CD14-positive monocyte (primary cell): ENCODE measurements at regions not wholly inside any gene's neighbourhood (a gene's known extent, or its start where the extent isn't known, plus 50 kb on each side); places are given as distances from the start of the nearest gene placed in this dataset.

Experiments
- DNase-seq, 3 donors: peaks; one replicate each; pipeline ENCODE4 v3.0.0-alpha.2; 2011 to 2022
- H2AFZ ChIP-seq: 2 replicates; pipeline ENCODE4 v1.6.0; 2012; ENCODE audit warnings: mild to moderate bottlenecking, low read depth, low read length, inconsistent platforms; ENCODE audit not compliant: insufficient read depth, poor library complexity, severe bottlenecking
- H3K27ac ChIP-seq, 2 donors: 1 replicate in 1 of 2; 2 replicates in 1 of 2; pipeline ENCODE4 v1.5.1; 2012 to 2013; ENCODE audit warnings: low read length in 2 of 2, control low read depth in 1 of 2, inconsistent platforms in 1 of 2, low read depth in 1 of 2, mild to moderate bottlenecking in 1 of 2
- H3K27me3 ChIP-seq, 2 donors: one replicate each; pipeline versions ENCODE4 v1.6.0 to v1.6.1; 2011 to 2013; ENCODE audit warnings: low read length in 2 of 2; ENCODE audit not compliant: control insufficient read depth in 2 of 2, insufficient read depth in 2 of 2
- H3K36me3 ChIP-seq, 2 donors: replicated peaks in 1 of 2; 1 replicate in 1 of 2; 2 replicates in 1 of 2; pipeline versions ENCODE4 v1.5.1 to v1.6.1; 2012 to 2013; ENCODE audit warnings: low read length in 2 of 2, control low read depth in 1 of 2, inconsistent platforms in 1 of 2, mild to moderate bottlenecking in 1 of 2; ENCODE audit not compliant: insufficient read depth in 2 of 2, control insufficient read depth in 1 of 2
- H3K4me1 ChIP-seq, 2 donors: 1 replicate in 1 of 2; 2 replicates in 1 of 2; pipeline versions ENCODE4 v1.5.1 to v1.6.1; 2012 to 2013; ENCODE audit warnings: low read length in 2 of 2, control low read depth in 1 of 2, inconsistent platforms in 1 of 2, mild to moderate bottlenecking in 1 of 2, moderate library complexity in 1 of 2; ENCODE audit not compliant: insufficient read depth in 2 of 2, control insufficient read depth in 1 of 2
- H3K4me2 ChIP-seq: replicated peaks from 2 replicates; pipeline ENCODE3; 2012; ENCODE audit warnings: low read length, moderate library complexity, mild to moderate bottlenecking; ENCODE audit not compliant: poor library complexity, severe bottlenecking; ENCODE audit errors: extremely low read depth
- H3K4me3 ChIP-seq, 3 experiments: fragments of 200-600 bp in 1 of 3; sonication (generic) in 1 of 3; replicated peaks in 1 of 3; 1 replicate in 2 of 3; 2 replicates in 1 of 3; pipeline ENCODE4 v1.5.1; 2011 to 2013; ENCODE audit warnings: low read length in 3 of 3, mild to moderate bottlenecking in 3 of 3, control low read depth in 2 of 3, low read depth in 2 of 3, inconsistent platforms in 1 of 3, moderate library complexity in 1 of 3
- H3K79me2 ChIP-seq: 2 replicates; pipeline ENCODE4 v1.6.0; 2012; ENCODE audit warnings: mild to moderate bottlenecking, control low read depth, inconsistent platforms, low read length, moderate library complexity; ENCODE audit not compliant: insufficient read depth
- H3K9ac ChIP-seq: 2 replicates; pipeline ENCODE4 v1.6.0; 2017; ENCODE audit warnings: low read length, mild to moderate bottlenecking; ENCODE audit not compliant: insufficient read depth, poor library complexity, severe bottlenecking
- H3K9me3 ChIP-seq, 2 donors: replicated peaks in 1 of 2; 1 replicate in 1 of 2; 2 replicates in 1 of 2; pipeline versions ENCODE4 v1.5.1 to v1.6.1; 2012 to 2013; ENCODE audit warnings: low read length in 2 of 2, control low read depth in 1 of 2; ENCODE audit not compliant: control insufficient read depth in 1 of 2, insufficient read depth in 1 of 2
- H4K20me1 ChIP-seq: 2 replicates; pipeline ENCODE4 v1.6.0; 2012; ENCODE audit warnings: mild to moderate bottlenecking, low read length, control low read depth, moderate library complexity; ENCODE audit not compliant: insufficient read depth
- H3K27ac Mint-ChIP-seq, 7 donors: one replicate each; pipeline ENCODE4 v1.8.0; 2020; ENCODE audit warnings: mild to moderate bottlenecking in 7 of 7, mixed read lengths in 7 of 7, moderate library complexity in 6 of 7, inconsistent platforms in 2 of 7
- H3K27me3 Mint-ChIP-seq, 3 donors: one replicate each; pipeline ENCODE4 v1.8.0; 2021 to 2022; ENCODE audit warnings: low read depth in 3 of 3, mild to moderate bottlenecking in 3 of 3, mixed read lengths in 3 of 3, moderate library complexity in 3 of 3, inconsistent platforms in 1 of 3
- H3K36me3 Mint-ChIP-seq, 2 donors: one replicate each; pipeline ENCODE4 v1.8.0; 2020; ENCODE audit warnings: mixed read lengths in 2 of 2, inconsistent platforms in 1 of 2, mild to moderate bottlenecking in 1 of 2
- H3K4me1 Mint-ChIP-seq: one replicate; pipeline ENCODE4 v1.8.0; 2020; ENCODE audit warnings: mild to moderate bottlenecking, mixed read lengths
- H3K4me3 Mint-ChIP-seq, 2 donors: one replicate each; pipeline ENCODE4 v1.8.0; 2020; ENCODE audit warnings: mild to moderate bottlenecking in 2 of 2, mixed read lengths in 2 of 2, moderate library complexity in 1 of 2
- H3K9me3 Mint-ChIP-seq, 7 donors: one replicate each; pipeline ENCODE4 v1.8.0; 2020 to 2022; ENCODE audit warnings: mixed read lengths in 7 of 7, mild to moderate bottlenecking in 6 of 7, moderate library complexity in 6 of 7, inconsistent platforms in 2 of 7
- WGBS: methylation state at CpG from one replicate; pipeline ENCODE4 v1.1.5; 2013; ENCODE audit warnings: missing lambda C conversion rate; ENCODE audit not compliant: insufficient coverage; 5-methylcytosine and 5-hydroxymethylcytosine counted together
- intact Hi-C, 2 donors: fragments of 100-400 bp; cut with micrococcal nuclease; formaldehyde crosslinking; loops; one replicate each; pipeline versions ENCODE4 v1.15.0 to v1.15.1; 2023
- TF ChIP-seq, protein P1 (sequence below): fragments of 200-600 bp; IDR thresholded peaks from one replicate; pipeline ENCODE4 v1.8.0; 2022; ENCODE audit warnings: antibody characterized with exemption, mild to moderate bottlenecking

DNA sequence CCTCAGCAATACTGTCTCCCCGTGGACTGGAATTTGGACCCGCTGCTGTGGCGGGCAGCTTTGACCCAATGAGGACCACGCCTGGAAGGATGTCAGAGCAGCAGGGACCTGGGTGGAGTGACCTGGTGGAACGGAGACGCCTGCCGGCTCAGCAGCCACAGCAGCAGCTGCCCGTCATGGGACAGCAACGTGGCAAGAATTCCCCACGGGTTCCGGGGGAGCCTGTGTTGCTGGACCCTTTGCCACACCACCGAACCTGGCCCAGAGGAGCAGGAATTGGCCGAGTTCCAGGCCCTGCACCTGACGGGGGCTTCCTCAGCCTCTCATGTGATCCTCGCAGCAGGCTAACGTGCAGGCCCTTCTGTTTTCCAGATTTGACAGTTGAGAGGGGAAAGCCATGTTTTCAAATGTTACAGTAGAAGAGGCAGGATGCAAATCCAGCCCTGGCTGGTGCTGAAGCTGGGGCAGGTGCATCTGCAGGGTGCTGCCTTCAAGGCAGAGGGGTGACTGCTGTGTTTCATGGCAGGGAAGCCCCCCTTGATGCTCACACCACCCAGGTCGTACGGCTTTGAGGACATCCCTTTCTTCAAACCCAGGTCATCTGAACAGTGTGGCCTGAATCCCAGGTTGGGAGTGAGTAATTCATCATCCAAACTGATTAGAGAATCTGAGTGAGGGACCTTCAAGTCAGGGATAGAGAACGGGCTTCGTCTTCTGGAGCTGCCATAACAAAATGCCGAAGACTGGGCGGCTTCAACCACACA lies 93.4 kb downstream of the THBS2 start:
- no peak for DNase-seq
- TF ChIP-seq, protein P1, sequence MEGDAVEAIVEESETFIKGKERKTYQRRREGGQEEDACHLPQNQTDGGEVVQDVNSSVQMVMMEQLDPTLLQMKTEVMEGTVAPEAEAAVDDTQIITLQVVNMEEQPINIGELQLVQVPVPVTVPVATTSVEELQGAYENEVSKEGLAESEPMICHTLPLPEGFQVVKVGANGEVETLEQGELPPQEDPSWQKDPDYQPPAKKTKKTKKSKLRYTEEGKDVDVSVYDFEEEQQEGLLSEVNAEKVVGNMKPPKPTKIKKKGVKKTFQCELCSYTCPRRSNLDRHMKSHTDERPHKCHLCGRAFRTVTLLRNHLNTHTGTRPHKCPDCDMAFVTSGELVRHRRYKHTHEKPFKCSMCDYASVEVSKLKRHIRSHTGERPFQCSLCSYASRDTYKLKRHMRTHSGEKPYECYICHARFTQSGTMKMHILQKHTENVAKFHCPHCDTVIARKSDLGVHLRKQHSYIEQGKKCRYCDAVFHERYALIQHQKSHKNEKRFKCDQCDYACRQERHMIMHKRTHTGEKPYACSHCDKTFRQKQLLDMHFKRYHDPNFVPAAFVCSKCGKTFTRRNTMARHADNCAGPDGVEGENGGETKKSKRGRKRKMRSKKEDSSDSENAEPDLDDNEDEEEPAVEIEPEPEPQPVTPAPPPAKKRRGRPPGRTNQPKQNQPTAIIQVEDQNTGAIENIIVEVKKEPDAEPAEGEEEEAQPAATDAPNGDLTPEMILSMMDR: no peak
- Histone ChIP-seq H3K27me3 (no peaks in the 10 kb centered on the region), H3K4me3 (no peak overlapping the region), H3K9me3 (peaks cover 0 to 4% of the 10 kb centered on the region in 2 donors), H3K4me2 (no peak overlapping the region), H3K36me3 (no peaks in the 10 kb centered on the region), H4K20me1 (no peaks in the 10 kb centered on the region), H3K4me1 (no peaks in the 10 kb centered on the region), H2AFZ (no peak overlapping the region), H3K79me2 (no peaks in the 10 kb centered on the region), H3K9ac (no peak overlapping the region), H3K27ac (no peak overlapping the region)
- Mint-ChIP-seq H3K27me3 (peaks cover 0 to 5% (median 1%) of the 10 kb centered on the region in 3 donors), H3K9me3 (peaks cover 0 to 10% (median 2%) of the 10 kb centered on the region in 7 donors), H3K4me3 (no peak overlapping the region), H3K4me1 (peaks cover 19% of the 10 kb centered on the region), H3K27ac (no peak overlapping the region), H3K36me3 (no peaks in the 10 kb centered on the region)
- 81% methylated on average over 20 of the region's 22 CpGs for WGBS
- intact Hi-C loops: no loop called here

DNA sequence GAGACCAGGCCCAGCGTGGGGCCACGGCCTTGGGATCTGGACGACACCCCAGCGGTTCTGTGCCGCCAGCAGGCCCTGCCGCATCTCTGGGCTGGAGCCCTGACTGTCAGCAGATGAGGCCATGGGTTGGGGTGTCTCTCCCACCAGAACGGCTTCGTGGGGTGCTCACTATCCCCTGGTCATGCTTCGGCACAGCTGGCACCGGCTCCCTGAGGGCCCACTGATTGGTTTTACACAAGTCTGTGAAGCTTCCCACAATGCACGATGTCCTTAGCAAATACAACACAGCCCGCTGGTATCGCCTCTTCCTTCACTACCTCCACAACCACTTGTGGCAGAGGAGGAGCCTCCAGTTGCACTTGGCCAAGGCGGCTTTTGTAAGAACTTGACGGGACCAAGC lies 94.3 kb downstream of the THBS2 start:
- no peaks in the 10 kb centered on the region for H4K20me1 ChIP-seq
- H3K27me3 ChIP-seq: no peaks in the 10 kb centered on the region
- no peaks in the 10 kb centered on the region for H3K79me2 ChIP-seq
- TF ChIP-seq, protein P1: no peak
- no peak for DNase-seq
- no peaks in the 10 kb centered on the region for H3K36me3 ChIP-seq
- intact Hi-C loops: no loop called here
- no peaks in the 10 kb centered on the region for H3K36me3 Mint-ChIP-seq
- no peak overlapping the region for H3K9ac ChIP-seq
- peaks cover 0 to 4% of the 10 kb centered on the region in 2 donors for H3K9me3 ChIP-seq
- peaks cover 0 to 10% (median 4%) of the 10 kb centered on the region in 7 donors for H3K9me3 Mint-ChIP-seq
- H2AFZ ChIP-seq: no peak overlapping the region
- H3K4me3 Mint-ChIP-seq: no peak overlapping the region
- 97% methylated on average over 11 of the region's 15 CpGs for whole genome bisulfite sequencing
- no peak overlapping the region for H3K4me3 ChIP-seq
- no peaks in the 10 kb centered on the region for H3K4me1 ChIP-seq
- peaks cover 19% of the 10 kb centered on the region for H3K4me1 Mint-ChIP-seq
- no peak overlapping the region for H3K4me2 ChIP-seq
- H3K27ac Mint-ChIP-seq: no peak overlapping the region
- no peak overlapping the region for H3K27ac ChIP-seq
- H3K27me3 Mint-ChIP-seq: peaks cover 1 to 5% (median 1%) of the 10 kb centered on the region in 3 donors
